ENCODE measurements at regions not wholly inside any gene's neighbourhood (a gene's known extent, or its start where the extent isn't known, plus 50 kb on each side); places are given as distances from the start of the nearest gene placed in this dataset.
A peak's percentile ranks its signal among the peaks of the same experiment; 100 is the strongest.

DNA sequence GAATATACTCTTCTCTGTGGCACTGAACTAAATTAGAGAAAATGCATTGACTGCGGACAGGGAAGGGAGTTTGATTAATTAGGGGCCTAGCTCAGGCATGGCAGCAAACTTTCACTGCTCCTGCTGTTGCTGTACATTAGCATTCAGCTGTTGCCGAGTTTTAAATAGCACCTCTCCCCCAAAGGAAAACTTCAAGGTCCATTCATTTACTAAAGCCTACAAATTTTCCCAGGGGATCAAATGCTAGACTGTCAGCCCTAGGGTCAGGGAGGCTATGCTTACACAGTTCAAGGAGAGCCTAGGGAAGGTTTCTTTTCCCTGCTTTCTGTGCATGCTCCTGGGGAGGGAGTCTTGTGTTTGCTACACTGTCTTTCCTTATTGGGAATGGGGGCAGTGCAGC is 60.0 kb upstream of the GZMB start:
- DNase-seq (ENCODE audit: extremely low read depth in 1 of 2, low read depth in 1 of 2), result no peak

- no peak for DNase-seq (ENCODE audit: extremely low read depth in 1 of 2, low read depth in 1 of 2)
Observed at GRCh38 chr14:24693353-24693737, 59.4 kb upstream of the GZMB start.

- DNase-seq (ENCODE audit: extremely low read depth in 1 of 2, low read depth in 1 of 2), result peak in 1 of 2 donors; percentile 68
Observed at GRCh38 chr14:24692382-24693352, 58.7 kb upstream of the GZMB start.

DNA sequence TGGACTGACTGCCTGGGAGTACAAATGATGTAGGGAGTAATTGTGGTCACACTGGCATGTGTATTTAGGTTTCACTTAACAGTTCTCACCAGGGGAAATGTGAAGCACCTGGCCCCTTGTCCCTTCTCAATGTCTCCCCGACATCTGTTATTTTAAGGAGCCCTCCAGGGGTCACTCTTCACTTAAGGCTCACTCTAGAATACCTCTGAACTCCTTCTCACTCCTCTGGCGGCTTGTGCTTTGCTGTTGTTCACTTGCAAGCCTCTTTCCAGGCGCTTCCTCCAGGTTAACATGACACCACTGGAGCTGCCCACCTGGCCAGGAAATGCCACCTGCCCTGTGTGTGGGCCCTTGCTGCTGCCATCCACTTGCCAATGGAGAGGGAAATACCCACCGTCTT is 56.5 kb upstream of the GZMB start:
- no peak for DNase-seq (ENCODE audit: extremely low read depth in 1 of 2, low read depth in 1 of 2)

- no peak for DNase-seq (ENCODE audit: extremely low read depth in 1 of 2, low read depth in 1 of 2)
Observed at GRCh38 chr14:24688030-24688658, 54.2 kb upstream of the GZMB start.

Measured in stimulated activated CD8-positive, alpha-beta memory T cell treated with anti-CD3 and anti-CD28 coated beads, Interleukin-7, amount 100 ng/mL, for 48 hours (primary cell).